HEK293T (cell line): ENCODE measurements at regions not wholly inside any gene's neighbourhood (a gene's known extent, or its start where the extent isn't known, plus 50 kb on each side); places are given as distances from the start of the nearest gene placed in this dataset.

Experiments used
- CTCF ChIA-PET: fragments of 350-600 bp; formaldehyde crosslinking; extraction: SDS; loops from one replicate; lab custom pipeline; 2021; ENCODE audit warnings: antibody characterized with exemption, inconsistent platforms; lab: Yijun Ruan, JAX
- POLR2A ChIA-PET: fragments of 350-600 bp; formaldehyde crosslinking; extraction: SDS; loops from one replicate; lab custom pipeline; 2020; ENCODE audit warnings: antibody characterized with exemption, inconsistent platforms; lab: Yijun Ruan, JAX
- DNase-seq: peaks from one replicate; pipeline ENCODE4 v3.0.0; 2012; ENCODE audit warnings: mixed read lengths; ENCODE audit errors: extremely low spot score
- ARNT ChIP-seq: fragments of 450-650 bp; IDR thresholded peaks from 2 replicates; pipeline ENCODE4 v1.6.1; 2017; ENCODE audit warnings: mild to moderate bottlenecking
- BHLHE40 ChIP-seq: fragments of 450-650 bp; IDR thresholded peaks from 2 replicates; pipeline ENCODE4 v1.6.1; 2016; ENCODE audit warnings: mild to moderate bottlenecking, moderate library complexity, borderline replicate concordance
- CTBP1 ChIP-seq: fragments of 450-650 bp; IDR thresholded peaks from 2 replicates; pipeline ENCODE4 v1.6.1; 2016; ENCODE audit warnings: borderline replicate concordance
- ELF4 ChIP-seq: fragments of 450-650 bp; IDR thresholded peaks from 2 replicates; pipeline ENCODE4 v1.6.1; 2017; ENCODE audit warnings: antibody characterized with exemption
- FOXA1 ChIP-seq: fragments of 450-650 bp; IDR thresholded peaks from 2 replicates; pipeline ENCODE4 v1.6.1; 2016; ENCODE audit warnings: mild to moderate bottlenecking
- FOXK2 ChIP-seq: fragments of 450-650 bp; IDR thresholded peaks from 2 replicates; pipeline ENCODE4 v1.6.1; 2016; ENCODE audit warnings: mild to moderate bottlenecking
- FOXM1 ChIP-seq: fragments of 450-650 bp; IDR thresholded peaks from 2 replicates; pipeline ENCODE4 v1.6.1; 2017; ENCODE audit warnings: mild to moderate bottlenecking, borderline replicate concordance
- HDGF ChIP-seq: fragments of 450-650 bp; IDR thresholded peaks from 2 replicates; pipeline ENCODE4 v1.6.1; 2017; ENCODE audit warnings: antibody characterized with exemption, borderline replicate concordance
- L3MBTL2 ChIP-seq: fragments of 450-650 bp; conservative IDR thresholded peaks from 2 replicates; pipeline ENCODE4 v1.6.1; 2016; ENCODE audit warnings: mild to moderate bottlenecking
- LEF1 ChIP-seq: fragments of 450-650 bp; IDR thresholded peaks from 2 replicates; pipeline ENCODE4 v1.6.1; 2017; ENCODE audit warnings: mild to moderate bottlenecking, borderline replicate concordance
- NFRKB ChIP-seq: fragments of 450-650 bp; IDR thresholded peaks from 2 replicates; pipeline ENCODE4 v1.6.1; 2016; ENCODE audit warnings: mild to moderate bottlenecking, moderate library complexity
- SP1 ChIP-seq: fragments of 450-650 bp; IDR thresholded peaks from 2 replicates; pipeline ENCODE4 v1.6.1; 2017
- SUZ12 ChIP-seq: fragments of 450-650 bp; IDR thresholded peaks from 2 replicates; pipeline ENCODE4 v1.6.1; 2016; ENCODE audit warnings: mild to moderate bottlenecking
- TARDBP ChIP-seq: fragments of 450-650 bp; IDR thresholded peaks from 2 replicates; pipeline ENCODE4 v1.6.1; 2016
- ZNF384 ChIP-seq: fragments of 450-650 bp; IDR thresholded peaks from 2 replicates; pipeline ENCODE4 v1.6.1; 2016
- TF ChIP-seq, protein P1 (sequence below): fragments of 450-650 bp; IDR thresholded peaks from 2 replicates; pipeline ENCODE4 v1.6.1; 2016

DNA sequence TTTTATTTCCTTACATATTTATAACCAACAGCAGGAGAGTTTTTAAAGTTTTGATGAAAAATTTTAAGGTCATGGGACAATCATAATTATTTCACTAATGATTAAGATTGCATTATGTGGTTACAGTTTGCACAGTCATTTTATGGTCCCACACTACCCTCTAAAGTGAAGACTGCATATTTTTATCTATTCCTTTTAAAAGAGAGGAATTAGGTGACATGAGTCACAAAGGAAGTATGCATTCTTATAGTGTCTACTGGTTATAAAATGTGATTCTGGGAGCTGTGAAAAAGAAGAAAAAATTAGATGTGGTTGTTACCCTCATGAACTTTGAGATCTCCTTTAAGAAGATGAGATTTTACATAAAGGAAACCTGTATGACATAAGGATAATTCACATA, 87.9 kb upstream of the GRIA1 start:
- POLR2A ChIA-PET, result no interaction called here
- DNase-seq, result no peak
- CTCF ChIA-PET, result no interaction called here
- TF ChIP-seq ELF4, result no peak
- no peak for TF ChIP-seq CTBP1
- no peak for TF ChIP-seq TARDBP
- TF ChIP-seq LEF1, result no peak
- no peak for TF ChIP-seq ARNT
- TF ChIP-seq ZNF384, result no peak
- no peak for TF ChIP-seq SP1
- no peak for TF ChIP-seq HDGF
- no peak for TF ChIP-seq BHLHE40
- no peak for TF ChIP-seq FOXM1
- TF ChIP-seq, protein P1, sequence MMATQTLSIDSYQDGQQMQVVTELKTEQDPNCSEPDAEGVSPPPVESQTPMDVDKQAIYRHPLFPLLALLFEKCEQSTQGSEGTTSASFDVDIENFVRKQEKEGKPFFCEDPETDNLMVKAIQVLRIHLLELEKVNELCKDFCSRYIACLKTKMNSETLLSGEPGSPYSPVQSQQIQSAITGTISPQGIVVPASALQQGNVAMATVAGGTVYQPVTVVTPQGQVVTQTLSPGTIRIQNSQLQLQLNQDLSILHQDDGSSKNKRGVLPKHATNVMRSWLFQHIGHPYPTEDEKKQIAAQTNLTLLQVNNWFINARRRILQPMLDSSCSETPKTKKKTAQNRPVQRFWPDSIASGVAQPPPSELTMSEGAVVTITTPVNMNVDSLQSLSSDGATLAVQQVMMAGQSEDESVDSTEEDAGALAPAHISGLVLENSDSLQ, result no peak
- no peak for TF ChIP-seq SUZ12
- TF ChIP-seq FOXA1, result no peak
- no peak for TF ChIP-seq NFRKB
- TF ChIP-seq L3MBTL2, result no peak
- no peak for TF ChIP-seq FOXK2

DNA sequence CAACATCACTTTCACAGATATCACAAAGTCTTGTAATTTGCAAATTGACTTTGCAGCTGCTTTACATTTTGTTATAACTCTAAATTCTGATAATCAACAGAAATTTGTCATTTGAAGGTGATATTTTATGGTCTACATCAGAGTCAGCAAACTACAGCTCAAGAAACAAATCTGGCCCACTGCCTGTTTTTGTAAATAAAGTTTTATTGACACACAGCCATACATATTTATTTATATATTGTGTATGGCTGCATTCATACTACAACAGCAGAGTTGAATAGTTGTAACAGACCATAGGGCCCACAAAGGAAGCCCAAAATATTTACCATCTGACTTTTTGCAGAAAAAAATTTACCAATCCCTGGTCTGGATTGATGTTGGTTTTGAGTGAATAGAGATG, 87.0 kb upstream of the GRIA1 start:
- CTCF ChIA-PET, result no interaction called here
- DNase-seq, result no peak
- POLR2A ChIA-PET, result no interaction called here
- no peak for TF ChIP-seq ELF4
- no peak for TF ChIP-seq FOXK2
- TF ChIP-seq, protein P1, result no peak
- no peak for TF ChIP-seq HDGF
- TF ChIP-seq SUZ12, result no peak
- TF ChIP-seq ARNT, result no peak
- no peak for TF ChIP-seq NFRKB
- no peak for TF ChIP-seq TARDBP
- TF ChIP-seq L3MBTL2, result no peak
- TF ChIP-seq SP1, result no peak
- TF ChIP-seq ZNF384, result no peak
- TF ChIP-seq LEF1, result no peak
- TF ChIP-seq CTBP1, result no peak
- TF ChIP-seq FOXM1, result no peak
- TF ChIP-seq BHLHE40, result no peak
- no peak for TF ChIP-seq FOXA1

DNA sequence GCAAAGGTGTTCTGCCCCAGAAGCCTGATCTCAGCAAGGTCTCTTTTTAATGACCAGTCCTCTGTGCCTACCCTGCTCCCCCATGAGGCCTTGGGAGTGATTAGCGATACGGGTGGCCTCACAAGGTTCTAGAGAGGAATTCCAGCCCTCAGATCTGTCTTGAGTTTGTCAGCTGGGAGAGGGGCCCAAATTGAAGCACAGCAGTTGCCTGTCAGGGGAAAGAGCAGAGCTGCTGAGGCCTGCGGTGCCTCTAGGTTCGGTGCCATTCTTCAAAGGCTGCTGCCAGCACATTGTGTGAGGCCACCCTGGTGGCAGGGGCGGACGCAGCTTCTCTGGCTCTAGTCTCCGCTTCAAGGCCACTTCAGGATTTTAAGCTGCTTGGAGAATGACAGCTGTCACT, 85.7 kb upstream of the GRIA1 start:
- ChIA-PET CTCF (no interaction called here), POLR2A (no interaction called here)
- TF ChIP-seq ARNT (no peak), CTBP1 (no peak), TARDBP (no peak), LEF1 (no peak)
- no peak for DNase-seq

DNA sequence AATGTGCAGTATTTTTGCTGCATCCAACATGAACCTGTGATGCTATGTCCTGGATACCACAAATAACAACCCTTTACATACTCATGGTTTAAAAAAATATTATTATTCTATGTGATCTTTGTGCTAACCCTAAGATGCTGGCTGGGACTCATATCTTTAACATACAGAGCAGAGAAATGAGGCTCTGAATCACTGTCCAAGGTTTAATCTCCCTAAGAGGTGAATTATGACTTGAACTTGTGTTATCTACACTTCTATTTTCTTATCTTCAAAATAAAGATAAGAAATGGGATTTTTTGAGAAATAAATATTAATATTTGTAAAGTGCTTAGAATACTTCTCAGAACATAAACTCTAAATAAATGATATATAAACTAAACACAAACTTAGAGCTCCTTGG, 68.8 kb upstream of the GRIA1 start:
- CTCF ChIA-PET, result no interaction called here
- TF ChIP-seq LEF1 (no peak), NFRKB (no peak), FOXK2 (no peak), HDGF (no peak), ZNF384 (no peak), L3MBTL2 (no peak), ARNT (no peak), SP1 (no peak), ELF4 (no peak), FOXM1 (no peak), BHLHE40 (no peak), FOXA1 (no peak), SUZ12 (no peak), CTBP1 (no peak), TARDBP (no peak)
- TF ChIP-seq, protein P1, result no peak

DNA sequence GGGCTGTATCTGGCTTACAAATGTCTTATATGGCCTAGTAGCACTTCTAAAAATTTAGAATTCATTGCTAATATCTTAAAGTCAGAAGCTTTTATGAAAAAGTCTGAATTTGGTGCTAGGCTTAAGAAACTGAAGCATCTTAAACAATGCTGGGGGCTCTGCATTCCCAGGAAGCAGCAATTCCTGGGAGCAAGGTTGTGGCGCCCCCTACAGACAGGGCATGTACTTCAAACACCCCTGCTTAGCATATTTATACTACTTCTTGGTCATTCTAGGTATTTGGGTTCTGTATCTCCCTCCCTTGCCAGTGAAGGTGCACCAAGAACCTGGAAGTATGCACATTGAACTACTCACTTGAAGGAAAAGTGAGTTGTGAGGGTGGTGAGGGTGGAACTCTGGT, 64.6 kb upstream of the GRIA1 start:
- TF ChIP-seq CTBP1, result no peak
- TF ChIP-seq, protein P1, result no peak
- TF ChIP-seq ELF4, result no peak
- TF ChIP-seq LEF1, result no peak
- TF ChIP-seq TARDBP, result no peak
- no peak for TF ChIP-seq L3MBTL2
- no peak for TF ChIP-seq FOXA1
- TF ChIP-seq HDGF, result no peak
- CTCF ChIA-PET, result no interaction called here
- POLR2A ChIA-PET, result no interaction called here
- peak; percentile 8 for DNase-seq

More for the DNA sequence above, 68.8 kb upstream of the GRIA1 start:
- POLR2A ChIA-PET, result no interaction called here
- no peak for DNase-seq

DNA sequence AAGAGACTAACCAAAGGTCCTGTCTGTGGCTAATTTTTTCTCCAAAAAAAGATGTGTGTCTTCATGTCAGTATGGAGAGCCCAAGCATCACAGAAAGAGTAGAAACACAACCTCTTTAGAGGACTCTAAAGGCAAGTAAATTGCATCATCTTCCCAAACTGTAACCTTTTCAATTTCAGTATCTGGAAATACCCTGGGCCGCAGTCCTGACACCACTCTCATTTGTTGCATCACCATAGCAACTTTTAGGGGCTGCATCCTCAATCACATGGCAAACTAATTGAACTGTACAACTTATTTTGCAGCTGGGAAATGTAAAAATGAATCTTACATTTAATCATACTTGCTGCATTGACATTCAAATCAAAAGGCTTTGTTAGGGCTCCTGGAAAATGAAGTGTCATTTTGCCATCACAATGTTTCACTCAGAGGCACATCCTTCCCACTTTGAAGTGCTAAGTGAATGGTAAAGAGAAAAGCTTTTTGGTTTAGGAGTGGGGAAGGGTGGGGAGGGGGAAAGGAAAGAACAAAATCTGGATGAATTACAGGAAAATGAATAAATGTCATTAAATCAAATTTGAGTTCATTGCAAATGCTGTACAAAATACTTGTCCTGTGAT, 60.6 kb upstream of the GRIA1 start:
- POLR2A ChIA-PET, result no interaction called here
- no peak for DNase-seq
- CTCF ChIA-PET, result no interaction called here
- no peak for TF ChIP-seq ARNT
- no peak for TF ChIP-seq FOXK2
- TF ChIP-seq, protein P1, result no peak
- no peak for TF ChIP-seq CTBP1
- no peak for TF ChIP-seq HDGF
- no peak for TF ChIP-seq LEF1
- TF ChIP-seq L3MBTL2, result no peak
- no peak for TF ChIP-seq BHLHE40
- no peak for TF ChIP-seq TARDBP
- no peak for TF ChIP-seq NFRKB
- no peak for TF ChIP-seq SUZ12
- TF ChIP-seq SP1, result no peak
